MG63 (cell line): ENCODE measurements at regions not wholly inside any gene's neighbourhood (a gene's known extent, or its start where the extent isn't known, plus 50 kb on each side); places are given as distances from the start of the nearest gene placed in this dataset.
A peak's percentile ranks its signal among the peaks of the same experiment; 100 is the strongest.

ENCODE experiments used
- DNase-seq: peaks from one replicate; pipeline ENCODE4 v3.0.0-alpha.2; 2020
- H3K27me3 ChIP-seq: fragments of 250-450 bp; sonication (Bioruptor Pico); 2 replicates; pipeline ENCODE4 v1.5.1; 2020; ENCODE audit warnings: mild to moderate bottlenecking, moderate library complexity
- H3K36me3 ChIP-seq: fragments of 250-450 bp; sonication (Bioruptor Pico); 2 replicates; pipeline ENCODE4 v1.5.1; 2020; ENCODE audit warnings: mild to moderate bottlenecking, moderate library complexity
- H3K4me3 ChIP-seq: fragments of 250-450 bp; sonication (Bioruptor Pico); 2 replicates; pipeline ENCODE4 v1.5.1; 2020; ENCODE audit warnings: mild to moderate bottlenecking, moderate library complexity
- H3K9me3 ChIP-seq: fragments of 250-450 bp; sonication (Bioruptor Pico); 2 replicates; pipeline ENCODE4 v1.5.1; 2020; ENCODE audit warnings: mild to moderate bottlenecking, moderate library complexity

GRCh38 chr2:43133708-43134570 lies 92.5 kb downstream of the ZFP36L2 start:
- Histone ChIP-seq H3K27me3 (no peaks in the 10 kb centered on the region), H3K9me3 (no peaks in the 10 kb centered on the region), H3K36me3 (no peaks in the 10 kb centered on the region), H3K4me3 (no peak overlapping the region)
- DNase-seq: no peak

GRCh38 chr2:43133336-43133707 lies 93.1 kb downstream of the ZFP36L2 start:
- no peak overlapping the region for H3K4me3 ChIP-seq
- no peak for DNase-seq
- H3K27me3 ChIP-seq: no peaks in the 10 kb centered on the region
- H3K9me3 ChIP-seq: no peaks in the 10 kb centered on the region
- H3K36me3 ChIP-seq: no peaks in the 10 kb centered on the region

GRCh38 chr2:43132683-43133301 lies 93.6 kb downstream of the ZFP36L2 start:
- no peaks in the 10 kb centered on the region for H3K27me3 ChIP-seq
- no peak for DNase-seq

GRCh38 chr2:43131890-43132682 lies 94.3 kb downstream of the ZFP36L2 start:
- H3K27me3 ChIP-seq: no peaks in the 10 kb centered on the region
- H3K9me3 ChIP-seq: no peaks in the 10 kb centered on the region
- H3K36me3 ChIP-seq: no peaks in the 10 kb centered on the region
- no peak overlapping the region for H3K4me3 ChIP-seq
- no peak for DNase-seq

More at GRCh38 chr2:43132683-43133301, 93.6 kb downstream of the ZFP36L2 start:
- Histone ChIP-seq H3K9me3 (no peaks in the 10 kb centered on the region), H3K4me3 (no peak overlapping the region), H3K36me3 (no peaks in the 10 kb centered on the region)

GRCh38 chr2:43131051-43131889 lies 95.1 kb downstream of the ZFP36L2 start:
- H3K36me3 ChIP-seq: no peaks in the 10 kb centered on the region
- H3K9me3 ChIP-seq: no peaks in the 10 kb centered on the region

GRCh38 chr2:43130548-43130875 lies 95.9 kb downstream of the ZFP36L2 start:
- no peak for DNase-seq
- Histone ChIP-seq H3K4me3 (no peak overlapping the region), H3K36me3 (no peaks in the 10 kb centered on the region), H3K9me3 (no peaks in the 10 kb centered on the region), H3K27me3 (no peaks in the 10 kb centered on the region)

More at GRCh38 chr2:43131051-43131889, 95.1 kb downstream of the ZFP36L2 start:
- Histone ChIP-seq H3K4me3 (no peak overlapping the region), H3K27me3 (no peaks in the 10 kb centered on the region)
- DNase-seq: peak; percentile 89

- no peak for DNase-seq
- Histone ChIP-seq H3K36me3 (no peaks in the 10 kb centered on the region), H3K9me3 (no peaks in the 10 kb centered on the region), H3K27me3 (no peaks in the 10 kb centered on the region), H3K4me3 (no peak overlapping the region)
Observed at GRCh38 chr2:43129676-43130547, 96.5 kb downstream of the ZFP36L2 start.

GRCh38 chr2:43128559-43128955 lies 97.8 kb downstream of the ZFP36L2 start:
- Histone ChIP-seq H3K4me3 (no peak overlapping the region), H3K9me3 (no peaks in the 10 kb centered on the region), H3K36me3 (no peaks in the 10 kb centered on the region), H3K27me3 (no peaks in the 10 kb centered on the region)
- no peak for DNase-seq

GRCh38 chr2:43127941-43128558 lies 98.4 kb downstream of the ZFP36L2 start:
- H3K9me3 ChIP-seq: no peaks in the 10 kb centered on the region
- no peaks in the 10 kb centered on the region for H3K27me3 ChIP-seq
- no peaks in the 10 kb centered on the region for H3K36me3 ChIP-seq
- no peak for DNase-seq
- no peak overlapping the region for H3K4me3 ChIP-seq

GRCh38 chr2:43127208-43127940 lies 99.0 kb downstream of the ZFP36L2 start:
- Histone ChIP-seq H3K4me3 (no peak overlapping the region), H3K36me3 (no peaks in the 10 kb centered on the region), H3K9me3 (no peaks in the 10 kb centered on the region), H3K27me3 (no peaks in the 10 kb centered on the region)
- peak; percentile 46 for DNase-seq

GRCh38 chr2:43126817-43127207 lies 99.6 kb downstream of the ZFP36L2 start:
- Histone ChIP-seq H3K36me3 (no peaks in the 10 kb centered on the region), H3K27me3 (no peaks in the 10 kb centered on the region), H3K9me3 (no peaks in the 10 kb centered on the region), H3K4me3 (no peak overlapping the region)
- DNase-seq: no peak

GRCh38 chr2:43125090-43125998 lies 101.1 kb downstream of the ZFP36L2 start:
- Histone ChIP-seq H3K36me3 (no peaks in the 10 kb centered on the region), H3K4me3 (no peak overlapping the region), H3K27me3 (no peaks in the 10 kb centered on the region), H3K9me3 (no peaks in the 10 kb centered on the region)
- no peak for DNase-seq

- Histone ChIP-seq H3K27me3 (no peaks in the 10 kb centered on the region), H3K36me3 (no peaks in the 10 kb centered on the region), H3K4me3 (no peak overlapping the region), H3K9me3 (no peaks in the 10 kb centered on the region)
- DNase-seq: no peak
Observed at GRCh38 chr2:43124687-43125057, 101.7 kb downstream of the ZFP36L2 start.
